ENCODE measurements at regions not wholly inside any gene's neighbourhood (a gene's known extent, or its start where the extent isn't known, plus 50 kb on each side); places are given as distances from the start of the nearest gene placed in this dataset.
"Not testable (repeated sequence)": the region's sequence is repeated elsewhere in the genome, so short reads cannot be mapped to it uniquely, and the experiment has no call there.

DNA sequence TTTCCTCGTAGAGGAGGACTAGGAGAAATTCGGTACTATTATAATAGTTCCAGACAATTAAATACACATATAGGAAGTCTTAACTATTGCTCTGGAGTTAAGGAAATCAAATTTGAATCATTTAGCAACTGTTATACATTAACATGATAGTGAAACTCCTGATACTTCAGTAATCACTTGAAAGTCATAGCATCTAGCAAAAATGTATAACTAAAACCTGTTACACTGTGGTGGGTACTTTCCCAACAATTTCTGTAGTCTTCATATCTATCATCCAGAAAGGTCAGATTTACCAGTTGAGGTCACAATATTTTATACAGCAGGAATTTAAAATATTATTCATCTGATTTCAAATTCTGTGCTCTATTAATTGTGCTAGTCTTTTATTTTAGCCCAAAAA lies 669.6 kb upstream of the PCDH10 start:
- TF ChIP-seq EZH2phosphoT487 (IDR thresholded peaks at IDR 0.05; ENCODE audit: borderline replicate concordance, low read length) (no peak), EZH2 (IDR thresholded peaks at IDR 0.05; ENCODE audit: low read length, unreplicated experiment) (no peak)
- TF ChIP-seq, protein P1, sequence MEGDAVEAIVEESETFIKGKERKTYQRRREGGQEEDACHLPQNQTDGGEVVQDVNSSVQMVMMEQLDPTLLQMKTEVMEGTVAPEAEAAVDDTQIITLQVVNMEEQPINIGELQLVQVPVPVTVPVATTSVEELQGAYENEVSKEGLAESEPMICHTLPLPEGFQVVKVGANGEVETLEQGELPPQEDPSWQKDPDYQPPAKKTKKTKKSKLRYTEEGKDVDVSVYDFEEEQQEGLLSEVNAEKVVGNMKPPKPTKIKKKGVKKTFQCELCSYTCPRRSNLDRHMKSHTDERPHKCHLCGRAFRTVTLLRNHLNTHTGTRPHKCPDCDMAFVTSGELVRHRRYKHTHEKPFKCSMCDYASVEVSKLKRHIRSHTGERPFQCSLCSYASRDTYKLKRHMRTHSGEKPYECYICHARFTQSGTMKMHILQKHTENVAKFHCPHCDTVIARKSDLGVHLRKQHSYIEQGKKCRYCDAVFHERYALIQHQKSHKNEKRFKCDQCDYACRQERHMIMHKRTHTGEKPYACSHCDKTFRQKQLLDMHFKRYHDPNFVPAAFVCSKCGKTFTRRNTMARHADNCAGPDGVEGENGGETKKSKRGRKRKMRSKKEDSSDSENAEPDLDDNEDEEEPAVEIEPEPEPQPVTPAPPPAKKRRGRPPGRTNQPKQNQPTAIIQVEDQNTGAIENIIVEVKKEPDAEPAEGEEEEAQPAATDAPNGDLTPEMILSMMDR (conservative IDR thresholded peaks at IDR 0.05; ENCODE audit: low read depth, low read length): no peak
- Histone ChIP-seq H3F3A (ENCODE audit: low read length, unreplicated experiment) (no peaks in the 10 kb centered on the region), H3K4me1 (ENCODE audit: insufficient read depth, low read length) (no peaks in the 10 kb centered on the region), H4K20me1 (ENCODE audit: low read length) (no peaks in the 10 kb centered on the region), H3K79me2 (ENCODE audit: low read length) (no peaks in the 10 kb centered on the region), H3K9ac (ENCODE audit: low read length) (no peak overlapping the region), H3K36me3 (ENCODE audit: low read depth, low read length) (no peaks in the 10 kb centered on the region), H3K27me3 (ENCODE audit: low read length) (no peaks in the 10 kb centered on the region), H3K9me2 (replicated peaks; ENCODE audit: low read length) (no peaks in the 10 kb centered on the region), H3K9me3 (ENCODE audit: low read length) (no peaks in the 10 kb centered on the region), H3K4me2 (ENCODE audit: low read length) (no peak overlapping the region), H3K4me3 (ENCODE audit: low read length) (no peak overlapping the region), H3K27ac (ENCODE audit: low read length) (no peak overlapping the region), H2AFZ (ENCODE audit: low read length) (no peak overlapping the region)
- CTCF ChIA-PET: no interaction called here
- POLR2A ChIA-PET (ENCODE audit: unreplicated experiment): no interaction called here
- intact Hi-C loops (cut with micrococcal nuclease): no loop called here
- no peak for DNase-seq
- ATAC-seq: no peak
- BruUV-seq (replicated peaks): no TSS peak

DNA sequence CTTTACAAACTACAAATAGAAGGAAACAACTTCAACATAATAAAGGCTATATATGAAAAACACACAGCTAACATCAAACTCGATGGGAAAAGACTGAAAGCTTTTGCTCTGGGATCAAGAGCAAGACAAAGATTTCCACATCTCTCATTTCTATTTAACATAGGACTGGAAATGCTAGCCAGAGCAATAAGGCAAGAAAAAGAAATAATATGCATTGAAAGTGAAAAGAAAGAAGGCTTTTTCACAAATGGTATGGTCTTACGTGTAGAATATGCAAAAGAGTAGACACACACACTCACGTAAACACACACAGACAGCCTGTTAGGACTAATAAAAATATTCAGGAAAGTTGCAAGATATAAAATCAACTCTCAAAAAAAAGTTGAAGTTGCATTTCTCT lies 660.5 kb upstream of the PCDH10 start:
- Histone ChIP-seq H3K27me3 (ENCODE audit: low read length) (no peaks in the 10 kb centered on the region), H3K4me2 (ENCODE audit: low read length) (no peak overlapping the region), H3K9ac (ENCODE audit: low read length) (no peak overlapping the region), H3K27ac (ENCODE audit: low read length) (no peak overlapping the region), H3K79me2 (ENCODE audit: low read length) (no peaks in the 10 kb centered on the region), H3K9me2 (replicated peaks; ENCODE audit: low read length) (no peaks in the 10 kb centered on the region), H4K20me1 (ENCODE audit: low read length) (no peaks in the 10 kb centered on the region), H3K4me1 (ENCODE audit: insufficient read depth, low read length) (no peaks in the 10 kb centered on the region), H3K36me3 (ENCODE audit: low read depth, low read length) (no peaks in the 10 kb centered on the region), H3K9me3 (ENCODE audit: low read length) (0 out of 2 replicates have a peak, but pooled peaks cover 4% of the 10 kb centered on the region), H2AFZ (ENCODE audit: low read length) (no peak overlapping the region), H3F3A (ENCODE audit: low read length, unreplicated experiment) (no peaks in the 10 kb centered on the region), H3K4me3 (ENCODE audit: low read length) (no peak overlapping the region)
- no TSS peak for BruUV-seq (replicated peaks)
- ATAC-seq: no peak
- DNase-seq: no peak
- ChIA-PET POLR2A (ENCODE audit: unreplicated experiment) (interaction anchor here (0.7 kb wide), 1 partner anchor 221 kb away, joined by 6 read pairs; no protein-coding TSS in a partner anchor), CTCF (no interaction called here)
- TF ChIP-seq EZH2 (IDR thresholded peaks at IDR 0.05; ENCODE audit: low read length, unreplicated experiment) (no peak), EZH2phosphoT487 (IDR thresholded peaks at IDR 0.05; ENCODE audit: borderline replicate concordance, low read length) (no peak)
- TF ChIP-seq, protein P1 (conservative IDR thresholded peaks at IDR 0.05; ENCODE audit: low read depth, low read length): no peak
- intact Hi-C loops (cut with micrococcal nuclease): no loop called here

DNA sequence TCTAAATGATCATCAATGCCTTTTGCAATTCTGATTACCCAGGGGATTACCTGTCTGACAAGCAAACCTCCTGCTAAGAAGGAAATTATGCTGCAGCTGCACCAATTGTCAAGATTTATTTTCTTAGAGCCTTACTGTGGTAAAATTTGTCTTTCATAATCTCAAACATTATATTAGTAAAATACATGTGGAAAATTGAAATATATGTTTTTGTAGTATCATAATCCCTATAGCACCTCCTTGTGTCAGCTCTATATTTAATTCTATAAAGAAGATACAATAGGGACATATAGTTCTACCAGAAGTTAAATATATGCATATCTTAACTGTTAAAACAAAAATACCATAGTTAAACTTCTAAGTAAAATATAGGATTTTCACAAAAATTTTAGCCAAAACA lies 655.6 kb upstream of the PCDH10 start:
- H3K27me3 ChIP-seq (ENCODE audit: low read length): no peaks in the 10 kb centered on the region
- no peak for ATAC-seq
- intact Hi-C loops (cut with micrococcal nuclease): no loop called here
- no peaks in the 10 kb centered on the region for H3K36me3 ChIP-seq (ENCODE audit: low read depth, low read length)
- H3F3A ChIP-seq (ENCODE audit: low read length, unreplicated experiment): no peaks in the 10 kb centered on the region
- H3K9ac ChIP-seq (ENCODE audit: low read length): no peak overlapping the region
- 0 out of 2 replicates have a peak, but pooled peaks cover 4% of the 10 kb centered on the region for H3K9me3 ChIP-seq (ENCODE audit: low read length)
- H3K27ac ChIP-seq (ENCODE audit: low read length): no peak overlapping the region
- CTCF ChIA-PET: no interaction called here
- no peaks in the 10 kb centered on the region for H3K4me1 ChIP-seq (ENCODE audit: insufficient read depth, low read length)
- no peak overlapping the region for H2AFZ ChIP-seq (ENCODE audit: low read length)
- POLR2A ChIA-PET (ENCODE audit: unreplicated experiment): no interaction called here
- DNase-seq: no peak
- H3K4me2 ChIP-seq (ENCODE audit: low read length): no peak overlapping the region
- H4K20me1 ChIP-seq (ENCODE audit: low read length): no peaks in the 10 kb centered on the region
- no peaks in the 10 kb centered on the region for H3K9me2 ChIP-seq (replicated peaks; ENCODE audit: low read length)
- H3K79me2 ChIP-seq (ENCODE audit: low read length): no peaks in the 10 kb centered on the region
- BruUV-seq (replicated peaks): no TSS peak
- no peak overlapping the region for H3K4me3 ChIP-seq (ENCODE audit: low read length)
- TF ChIP-seq EZH2 (IDR thresholded peaks at IDR 0.05; ENCODE audit: low read length, unreplicated experiment) (no peak), EZH2phosphoT487 (IDR thresholded peaks at IDR 0.05; ENCODE audit: borderline replicate concordance, low read length) (no peak)
- TF ChIP-seq, protein P1 (conservative IDR thresholded peaks at IDR 0.05; ENCODE audit: low read depth, low read length): no peak; the same call in 1 of the 2 replicates

DNA sequence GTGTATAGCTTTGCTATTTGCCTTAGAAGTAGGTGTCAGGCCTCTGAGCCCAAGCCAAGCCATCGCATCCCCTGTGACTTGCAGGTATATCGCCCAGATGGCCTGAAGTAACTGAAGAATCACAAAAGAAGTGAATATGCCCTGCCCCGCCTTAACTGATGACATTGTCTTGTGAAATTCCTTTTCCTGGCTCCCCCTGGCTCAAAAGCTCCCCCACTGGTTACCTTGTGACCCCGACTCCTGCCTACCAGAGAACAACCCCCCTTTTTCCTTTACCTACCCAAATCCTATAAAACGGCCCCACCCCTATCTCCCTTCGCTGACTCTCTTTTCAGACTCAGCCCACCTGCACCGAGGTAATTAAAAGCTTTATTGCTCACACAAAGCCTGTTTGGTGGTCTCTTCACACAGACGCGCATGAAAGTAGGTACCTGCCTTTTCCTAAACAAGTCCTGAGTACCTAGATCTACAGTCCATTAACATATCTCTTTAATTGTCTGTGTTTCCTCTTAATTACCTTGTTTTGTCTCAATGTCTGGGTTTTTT lies 653.8 kb upstream of the PCDH10 start:
- H3F3A ChIP-seq (ENCODE audit: low read length, unreplicated experiment); H3K9ac ChIP-seq (ENCODE audit: low read length); ATAC-seq; H3K27ac ChIP-seq (ENCODE audit: low read length); H3K9me2 ChIP-seq (replicated peaks; ENCODE audit: low read length); H2AFZ ChIP-seq (ENCODE audit: low read length); H3K36me3 ChIP-seq (ENCODE audit: low read depth, low read length); H3K4me1 ChIP-seq (ENCODE audit: insufficient read depth, low read length); BruUV-seq (replicated peaks); H3K79me2 ChIP-seq (ENCODE audit: low read length); H3K4me2 ChIP-seq (ENCODE audit: low read length); CTCF ChIA-PET; H3K9me3 ChIP-seq (ENCODE audit: low read length); H4K20me1 ChIP-seq (ENCODE audit: low read length); POLR2A ChIA-PET (ENCODE audit: unreplicated experiment); intact Hi-C loops (cut with micrococcal nuclease); DNase-seq; H3K4me3 ChIP-seq (ENCODE audit: low read length); H3K27me3 ChIP-seq (ENCODE audit: low read length): not testable (repeated sequence)
